HepG2 (cell line): ENCODE measurements at regions not wholly inside any gene's neighbourhood (a gene's known extent, or its start where the extent isn't known, plus 50 kb on each side); places are given as distances from the start of the nearest gene placed in this dataset.

Experiments
- ATAC-seq: fragments of 200-7000 bp; cut with Tn5 transposase; 3 replicates; pipeline ENCODE4 v1.9.1; 2020; ENCODE audit warnings: mild to moderate bottlenecking, moderate library complexity
- BruUV-seq: library from RNA; stranded (reverse); fragments of 400-500 nt; replicated peaks from 2 replicates; lab custom pipeline; 2021; lab: Mats Ljungman, UMichigan
- CTCF ChIA-PET: fragments of 300-600 bp; formaldehyde crosslinking; extraction: SDS; loops from one replicate; lab custom pipeline; 2021; ENCODE audit warnings: low total read pairs, inconsistent platforms, low intra/inter-chr PET ratio; lab: Yijun Ruan, JAX
- POLR2A ChIA-PET: fragments of 350-600 bp; sonication (Branson Sonifier 250); formaldehyde crosslinking; loops from one replicate; lab custom pipeline; 2020; ENCODE audit warnings: antibody characterized with exemption, inconsistent platforms; lab: Yijun Ruan, JAX
- DNase-seq: peaks from one replicate; pipeline ENCODE4 v3.0.0-alpha.2; 2015; ENCODE audit warnings: low spot score
- FAIRE-seq: peaks from 3 replicates; lab custom pipeline; 2011; peaks lifted over from hg19 to GRCh38; lab: Jason Lieb, UNC
- H2AFZ ChIP-seq: one replicate; pipeline ENCODE4 v1.6.1; 2011; ENCODE audit warnings: low read length, inconsistent platforms
- H3K27ac ChIP-seq: fragments of 300-600 bp; 3 replicates; pipeline ENCODE4 v1.8.0; 2011; ENCODE audit warnings: mixed run types, mild to moderate bottlenecking, mixed read lengths, low read length, inconsistent platforms; ENCODE audit not compliant: insufficient read depth; ENCODE audit errors: extremely low read length
- H3K27me3 ChIP-seq, 2 experiments: fragments of 200-600 bp in 1 of 2; 2 replicates in 1 of 2; 3 replicates in 1 of 2; pipeline versions ENCODE4 v1.6.0 to v1.8.0; 2011; ENCODE audit warnings: low read length in 2 of 2, mild to moderate bottlenecking in 2 of 2, moderate library complexity in 2 of 2, inconsistent platforms in 1 of 2; ENCODE audit not compliant: insufficient read depth in 2 of 2, control insufficient read depth in 1 of 2
- H3K36me3 ChIP-seq, 2 experiments: fragments of 200-600 bp in 1 of 2; replicated peaks in 1 of 2; 2 replicates in 1 of 2; 3 replicates in 1 of 2; pipeline versions ENCODE4 v1.5.1 to v1.8.0; 2011; ENCODE audit warnings: low read length in 2 of 2, inconsistent platforms in 1 of 2; ENCODE audit not compliant: insufficient read depth in 2 of 2, control insufficient read depth in 1 of 2
- H3K4me1 ChIP-seq: 2 replicates; pipeline ENCODE4 v1.5.1; 2012; ENCODE audit warnings: low read length, inconsistent platforms; ENCODE audit not compliant: insufficient read depth
- H3K4me2 ChIP-seq: 2 replicates; pipeline ENCODE4 v1.6.0; 2011; ENCODE audit warnings: low read depth, low read length, inconsistent platforms
- H3K4me3 ChIP-seq, 3 experiments: fragments of 200-600 bp in 1 of 3; sonication (generic), shearing (Covaris generic) in 1 of 3; replicated peaks in 1 of 3; 2 replicates each; pipeline ENCODE4 v1.5.1; 2011 to 2016; ENCODE audit warnings: low read length in 3 of 3, inconsistent platforms in 2 of 3, low read depth in 2 of 3, mild to moderate bottlenecking in 2 of 3, control low read depth in 1 of 3, mixed read lengths in 1 of 3; ENCODE audit not compliant: insufficient read depth in 1 of 3
- H3K79me2 ChIP-seq: one replicate; pipeline ENCODE4 v1.6.1; 2011; ENCODE audit warnings: low read length, inconsistent platforms; ENCODE audit not compliant: insufficient read depth
- H3K9ac ChIP-seq: 2 replicates; pipeline ENCODE4 v1.6.0; 2011; ENCODE audit warnings: mild to moderate bottlenecking, low read depth, low read length, inconsistent platforms; ENCODE audit not compliant: insufficient read depth
- H3K9me3 ChIP-seq: 2 replicates; pipeline ENCODE4 v1.5.1; 2012; ENCODE audit warnings: mild to moderate bottlenecking, low read length
- H4K20me1 ChIP-seq: 2 replicates; pipeline ENCODE4 v1.6.0; 2011; ENCODE audit warnings: inconsistent platforms, mild to moderate bottlenecking, low read length, moderate library complexity; ENCODE audit not compliant: insufficient read depth
- ADNP ChIP-seq: sonication (generic); formaldehyde crosslinking; IDR thresholded peaks from 2 replicates; pipeline ENCODE4 v1.4.0; 2020; ENCODE audit warnings: missing genetic modification reagents
- ATAD3A ChIP-seq: sonication (generic); formaldehyde crosslinking; IDR thresholded peaks from 2 replicates; pipeline ENCODE4 v1.4.0; 2020; ENCODE audit warnings: missing genetic modification reagents
- DNMT1 ChIP-seq: sonication (generic); formaldehyde crosslinking; IDR thresholded peaks from 2 replicates; pipeline ENCODE4 v1.5.1; 2020; ENCODE audit warnings: mild to moderate bottlenecking, missing genetic modification reagents
- ERF ChIP-seq: IDR thresholded peaks from 2 replicates; pipeline ENCODE4 v1.6.1; 2018; ENCODE audit warnings: missing biosample characterization, missing genetic modification reagents
- KLF15 ChIP-seq: sonication (generic); formaldehyde crosslinking; IDR thresholded peaks from 2 replicates; pipeline ENCODE4 v1.8.1; 2023; ENCODE audit warnings: borderline replicate concordance, mild to moderate bottlenecking, inconsistent platforms, missing genetic modification reagents, mixed read lengths
- MAZ ChIP-seq, 2 experiments: sonication (generic) in 1 of 2; formaldehyde crosslinking in 1 of 2; IDR thresholded peaks; 2 replicates each; pipeline versions ENCODE4 v1.5.0 to v1.6.1; 2012 to 2020; ENCODE audit warnings: low read depth in 2 of 2, mild to moderate bottlenecking in 2 of 2, borderline replicate concordance in 1 of 2, improper control_type of control experiment in 1 of 2, low read length in 1 of 2, missing genetic modification reagents in 1 of 2, moderate library complexity in 1 of 2
- NKX3-1 ChIP-seq: sonication (generic); formaldehyde crosslinking; IDR thresholded peaks from 2 replicates; pipeline ENCODE4 v1.5.0; 2020; ENCODE audit warnings: missing genetic modification reagents
- RELA ChIP-seq: sonication (generic); formaldehyde crosslinking; IDR thresholded peaks from 2 replicates; pipeline ENCODE4 v1.4.0; 2020; ENCODE audit warnings: missing genetic modification reagents
- RFX1 ChIP-seq: fragments of 450-650 bp; IDR thresholded peaks from 2 replicates; pipeline ENCODE4 v1.6.1; 2017
- RXRA ChIP-seq: sonication (generic); formaldehyde crosslinking; IDR thresholded peaks from 2 replicates; pipeline ENCODE4 v1.5.1; 2020; ENCODE audit warnings: missing genetic modification reagents
- SCMH1 ChIP-seq: sonication (generic); formaldehyde crosslinking; IDR thresholded peaks from 2 replicates; pipeline ENCODE4 v1.9.0; 2021; ENCODE audit warnings: missing genetic modification reagents, mild to moderate bottlenecking, borderline replicate concordance
- ZBTB21 ChIP-seq: sonication (generic); formaldehyde crosslinking; IDR thresholded peaks from 2 replicates; pipeline ENCODE4 v1.4.0; 2020; ENCODE audit warnings: missing genetic modification reagents
- ZNF207 ChIP-seq: fragments of 450-650 bp; IDR thresholded peaks from 2 replicates; pipeline ENCODE4 v1.6.1; 2016; ENCODE audit warnings: antibody characterized with exemption, borderline replicate concordance
- ZNF34 ChIP-seq: sonication (generic); formaldehyde crosslinking; IDR thresholded peaks from 2 replicates; pipeline ENCODE4 v1.4.0; 2020; ENCODE audit warnings: mild to moderate bottlenecking, missing genetic modification reagents, borderline replicate concordance
- ZNF570 ChIP-seq: sonication (generic); formaldehyde crosslinking; IDR thresholded peaks from 2 replicates; pipeline ENCODE4 v1.4.0; 2020; ENCODE audit warnings: mild to moderate bottlenecking, missing genetic modification reagents, borderline replicate concordance
- ZNF670 ChIP-seq: sonication (generic); formaldehyde crosslinking; IDR thresholded peaks from 2 replicates; pipeline ENCODE4 v1.8.0; 2022; ENCODE audit warnings: mild to moderate bottlenecking, missing genetic modification reagents, borderline replicate concordance
- ZNF674 ChIP-seq: sonication (generic); formaldehyde crosslinking; IDR thresholded peaks from 2 replicates; pipeline ENCODE4 v1.5.0; 2020; ENCODE audit warnings: low read depth, mild to moderate bottlenecking, missing genetic modification reagents
- ZNF724P ChIP-seq: sonication (generic); formaldehyde crosslinking; IDR thresholded peaks from 2 replicates; pipeline ENCODE4 v1.8.0; 2022; ENCODE audit warnings: missing genetic modification reagents, borderline replicate concordance
- WGBS: methylation state at CpG from one replicate; pipeline ENCODE4 v1.1.6; 2017; ENCODE audit warnings: low lambda C conversion rate; 5-methylcytosine and 5-hydroxymethylcytosine counted together
- in situ Hi-C: cut with HindIII; loops from 2 replicates; pipeline ENCODE4 v1.10.0; 2017; ENCODE audit warnings: low pct_unique_long_range_greater_than_20kb; ENCODE audit not compliant: extremely low pct_ligation_motif_present
- intact Hi-C: fragments of 100-400 bp; cut with micrococcal nuclease; formaldehyde crosslinking; loops from one replicate; pipeline ENCODE4 v1.10.0; 2022; ENCODE audit not compliant: unreplicated experiment
- TF ChIP-seq, protein P1 (sequence below): sonication (generic); formaldehyde crosslinking; IDR thresholded peaks from 2 replicates; pipeline ENCODE4 v1.5.0; 2020; ENCODE audit warnings: missing genetic modification reagents

DNA sequence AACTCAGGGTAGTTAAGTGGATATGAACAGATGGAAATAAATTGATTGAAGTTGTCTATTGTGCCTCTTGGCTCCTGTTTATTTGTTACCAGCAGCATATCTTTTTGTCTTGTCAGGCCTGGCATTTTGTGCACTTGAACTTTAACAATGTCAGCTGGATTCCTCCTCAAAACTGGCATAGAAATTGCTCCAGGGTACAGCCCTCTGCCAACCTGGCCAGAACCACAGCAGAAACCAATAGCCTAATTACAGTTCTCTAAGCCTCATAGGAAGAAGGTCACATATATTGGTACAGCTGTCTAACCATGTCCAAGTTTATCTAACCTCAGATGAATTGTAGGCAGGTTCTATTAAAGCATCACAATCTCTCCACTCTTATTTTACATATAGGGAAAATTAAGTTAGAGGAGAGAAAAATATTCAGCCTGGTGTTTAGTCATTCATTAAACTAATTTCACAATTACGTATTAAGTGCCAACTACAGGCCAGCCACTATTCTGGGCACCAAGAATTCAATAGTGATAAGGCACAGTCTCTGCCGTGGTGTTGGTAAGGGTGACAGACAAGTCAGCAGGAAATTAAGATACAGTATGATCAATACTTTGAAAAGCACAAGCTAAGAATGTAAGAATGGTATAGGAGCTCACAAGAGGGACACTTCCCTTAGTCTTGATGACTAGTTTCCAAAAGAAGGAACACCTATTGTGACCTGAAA, 452.9 kb upstream of the NECTIN3 start:
- BruUV-seq = no TSS peak
- CTCF ChIA-PET = no interaction called here
- H3K27ac ChIP-seq = no peak overlapping the region
- ATAC-seq = no peak
- TF ChIP-seq ZNF570 (CRISPR knock-in tag) = no peak
- no peak for TF ChIP-seq ZNF34 (CRISPR knock-in tag)
- TF ChIP-seq ERF (CRISPR knock-in tag) = no peak
- no peak for TF ChIP-seq NKX3-1 (CRISPR knock-in tag)
- WGBS = 63% methylated on average over 2 of the region's 2 CpGs
- intact Hi-C loops (no loop called here), in situ Hi-C loops (no loop called here)
- no peak overlapping the region for H3K4me3 ChIP-seq
- H3K9ac ChIP-seq = no peak overlapping the region
- H3K27me3 ChIP-seq = no peaks in the 10 kb centered on the region
- H3K4me2 ChIP-seq = no peak overlapping the region
- H3K9me3 ChIP-seq = no peaks in the 10 kb centered on the region
- no peaks in the 10 kb centered on the region for H3K36me3 ChIP-seq
- POLR2A ChIA-PET = no interaction called here
- no peaks in the 10 kb centered on the region for H4K20me1 ChIP-seq
- no peaks in the 10 kb centered on the region for H3K79me2 ChIP-seq
- H2AFZ ChIP-seq = no peak overlapping the region
- FAIRE-seq = no peak
- H3K4me1 ChIP-seq = no peaks in the 10 kb centered on the region
- no peak for DNase-seq

DNA sequence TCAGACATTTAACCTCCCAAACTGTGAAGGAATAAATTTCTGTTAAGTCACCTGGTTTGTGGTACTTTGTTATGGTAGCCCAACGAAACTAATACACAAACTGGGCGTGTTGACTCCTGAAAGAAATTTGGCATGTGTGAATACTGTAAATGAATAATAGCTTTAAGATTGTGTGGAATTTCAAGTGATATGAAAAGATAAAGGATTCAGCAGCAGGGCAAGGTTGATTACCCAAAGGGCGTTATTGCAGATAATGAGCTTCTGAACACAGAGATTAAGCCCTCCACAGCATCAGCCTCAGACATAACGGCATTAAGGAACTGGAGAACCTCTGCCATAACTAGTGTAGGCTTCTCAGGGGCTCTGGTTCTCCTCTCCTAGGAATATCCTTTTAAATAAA, 451.5 kb upstream of the NECTIN3 start:
- no peak for DNase-seq
- Histone ChIP-seq H3K9me3 (no peaks in the 10 kb centered on the region), H3K79me2 (no peaks in the 10 kb centered on the region), H3K4me2 (no peak overlapping the region), H3K9ac (no peak overlapping the region), H3K36me3 (no peaks in the 10 kb centered on the region), H4K20me1 (no peaks in the 10 kb centered on the region), H3K4me3 (no peak overlapping the region), H3K27me3 (no peaks in the 10 kb centered on the region), H2AFZ (no peak overlapping the region), H3K4me1 (no peaks in the 10 kb centered on the region), H3K27ac (no peak overlapping the region)
- intact Hi-C loops = no loop called here
- no peak for ATAC-seq
- ChIA-PET POLR2A (no interaction called here), CTCF (no interaction called here)
- FAIRE-seq = no peak
- WGBS = 13% methylated on average over 4 of the region's 4 CpGs
- BruUV-seq = no TSS peak
- in situ Hi-C loops = no loop called here
- TF ChIP-seq ZNF674 = no peak
- TF ChIP-seq MAZ (IDR thresholded peaks at IDR 0.05; ENCODE audit: borderline replicate concordance, low read depth, low read length) = no peak
- no peak for TF ChIP-seq MAZ (CRISPR knock-in tag; IDR thresholded peaks at IDR 0.05; ENCODE audit: low read depth)
- TF ChIP-seq SCMH1 (CRISPR knock-in tag) = no peak
- TF ChIP-seq ATAD3A (CRISPR knock-in tag) = no peak
- no peak for TF ChIP-seq ADNP (CRISPR knock-in tag)
- TF ChIP-seq ZNF670 (CRISPR knock-in tag) = no peak
- no peak for TF ChIP-seq ZNF724P (CRISPR knock-in tag)
- TF ChIP-seq ZBTB21 (CRISPR knock-in tag) = no peak
- TF ChIP-seq, protein P1, sequence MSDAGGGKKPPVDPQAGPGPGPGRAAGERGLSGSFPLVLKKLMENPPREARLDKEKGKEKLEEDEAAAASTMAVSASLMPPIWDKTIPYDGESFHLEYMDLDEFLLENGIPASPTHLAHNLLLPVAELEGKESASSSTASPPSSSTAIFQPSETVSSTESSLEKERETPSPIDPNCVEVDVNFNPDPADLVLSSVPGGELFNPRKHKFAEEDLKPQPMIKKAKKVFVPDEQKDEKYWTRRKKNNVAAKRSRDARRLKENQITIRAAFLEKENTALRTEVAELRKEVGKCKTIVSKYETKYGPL (CRISPR knock-in tag) = no peak
- TF ChIP-seq KLF15 (CRISPR knock-in tag) = no peak
- TF ChIP-seq RXRA (CRISPR knock-in tag) = no peak
- TF ChIP-seq DNMT1 (CRISPR knock-in tag) = no peak
- no peak for TF ChIP-seq ZNF207
- TF ChIP-seq RFX1 = no peak
- no peak for TF ChIP-seq RELA (CRISPR knock-in tag)
